ENCODE measurements at regions not wholly inside any gene's neighbourhood (a gene's known extent, or its start where the extent isn't known, plus 50 kb on each side); places are given as distances from the start of the nearest gene placed in this dataset.

DNA sequence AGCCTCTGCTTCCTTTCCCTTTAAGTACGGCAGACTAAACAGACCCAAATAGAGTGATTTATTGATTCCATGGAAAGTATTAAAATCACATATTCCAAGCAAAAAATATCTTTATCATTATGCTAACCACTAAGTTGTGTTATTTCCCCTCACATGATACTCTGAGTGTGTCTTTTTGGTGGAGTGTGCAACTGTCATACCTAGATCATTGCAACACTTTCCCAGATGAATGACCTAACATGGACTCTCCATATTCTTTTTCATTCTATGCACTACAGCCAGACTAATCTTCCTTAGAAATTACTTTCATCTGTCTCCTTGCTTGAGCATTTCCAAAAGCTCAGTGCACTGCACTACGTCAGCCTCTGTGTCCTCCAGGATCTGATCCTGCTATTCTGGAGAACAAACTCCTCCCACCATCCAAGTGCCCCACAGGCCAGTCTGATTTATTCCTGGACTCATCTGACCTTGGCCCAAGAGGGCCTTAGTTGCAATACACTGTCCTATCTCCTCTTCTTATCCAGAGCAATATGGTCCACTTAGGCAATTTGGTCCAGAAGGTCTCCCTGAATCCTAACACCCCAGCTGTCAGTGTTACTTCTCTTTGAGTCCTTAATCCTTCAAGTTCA, 263.3 kb upstream of the KLF6 start:
- Histone ChIP-seq H3K4me3 (ENCODE audit: low read depth in 1 of 3, low read length in 3 of 3) (no peak overlapping the region), H3K27ac (ENCODE audit: low read depth in 1 of 2, low read length in 2 of 2) (no peak overlapping the region), H3K4me1 (ENCODE audit: control insufficient read depth in 4 of 4, insufficient read depth in 4 of 4, low read length in 3 of 4) (no peaks in the 10 kb centered on the region), H3K9me3 (ENCODE audit: control insufficient read depth in 4 of 4, low read length in 3 of 4) (no peaks in the 10 kb centered on the region), H3K9ac (ENCODE audit: low read depth in 1 of 2, low read length in 2 of 2) (no peak overlapping the region), H3K27me3 (ENCODE audit: control insufficient read depth in 4 of 4, insufficient read depth in 4 of 4, low read length in 3 of 4) (no peaks in the 10 kb centered on the region), H3K36me3 (ENCODE audit: control insufficient read depth in 4 of 4, insufficient read depth in 3 of 4, low read depth in 1 of 4, low read length in 3 of 4) (no peaks in the 10 kb centered on the region)
- TF ChIP-seq, protein P1, sequence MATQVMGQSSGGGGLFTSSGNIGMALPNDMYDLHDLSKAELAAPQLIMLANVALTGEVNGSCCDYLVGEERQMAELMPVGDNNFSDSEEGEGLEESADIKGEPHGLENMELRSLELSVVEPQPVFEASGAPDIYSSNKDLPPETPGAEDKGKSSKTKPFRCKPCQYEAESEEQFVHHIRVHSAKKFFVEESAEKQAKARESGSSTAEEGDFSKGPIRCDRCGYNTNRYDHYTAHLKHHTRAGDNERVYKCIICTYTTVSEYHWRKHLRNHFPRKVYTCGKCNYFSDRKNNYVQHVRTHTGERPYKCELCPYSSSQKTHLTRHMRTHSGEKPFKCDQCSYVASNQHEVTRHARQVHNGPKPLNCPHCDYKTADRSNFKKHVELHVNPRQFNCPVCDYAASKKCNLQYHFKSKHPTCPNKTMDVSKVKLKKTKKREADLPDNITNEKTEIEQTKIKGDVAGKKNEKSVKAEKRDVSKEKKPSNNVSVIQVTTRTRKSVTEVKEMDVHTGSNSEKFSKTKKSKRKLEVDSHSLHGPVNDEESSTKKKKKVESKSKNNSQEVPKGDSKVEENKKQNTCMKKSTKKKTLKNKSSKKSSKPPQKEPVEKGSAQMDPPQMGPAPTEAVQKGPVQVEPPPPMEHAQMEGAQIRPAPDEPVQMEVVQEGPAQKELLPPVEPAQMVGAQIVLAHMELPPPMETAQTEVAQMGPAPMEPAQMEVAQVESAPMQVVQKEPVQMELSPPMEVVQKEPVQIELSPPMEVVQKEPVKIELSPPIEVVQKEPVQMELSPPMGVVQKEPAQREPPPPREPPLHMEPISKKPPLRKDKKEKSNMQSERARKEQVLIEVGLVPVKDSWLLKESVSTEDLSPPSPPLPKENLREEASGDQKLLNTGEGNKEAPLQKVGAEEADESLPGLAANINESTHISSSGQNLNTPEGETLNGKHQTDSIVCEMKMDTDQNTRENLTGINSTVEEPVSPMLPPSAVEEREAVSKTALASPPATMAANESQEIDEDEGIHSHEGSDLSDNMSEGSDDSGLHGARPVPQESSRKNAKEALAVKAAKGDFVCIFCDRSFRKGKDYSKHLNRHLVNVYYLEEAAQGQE (IDR thresholded peaks at IDR 0.05): no peak
- TF ChIP-seq ZBTB33 (IDR thresholded peaks at IDR 0.05) (no peak), RXRA (IDR thresholded peaks at IDR 0.05) (no peak), YY1 (IDR thresholded peaks at IDR 0.05) (no peak), GABPA (IDR thresholded peaks at IDR 0.05 in 1 of 2, conservative IDR thresholded peaks at IDR 0.05 in 1 of 2) (no peak), NR2F2 (IDR thresholded peaks at IDR 0.05) (no peak), TAF1 (conservative IDR thresholded peaks at IDR 0.05) (no peak), CTCF (IDR thresholded peaks at IDR 0.05; ENCODE audit: low read depth, low read length, missing input control) (no peak), MAX (IDR thresholded peaks at IDR 0.05) (no peak), HNF4G (IDR thresholded peaks at IDR 0.05) (no peak), FOXA1 (IDR thresholded peaks at IDR 0.05) (no peak), FOXA2 (IDR thresholded peaks at IDR 0.05) (no peak), JUND (IDR thresholded peaks at IDR 0.05) (no peak), EGR1 (IDR thresholded peaks at IDR 0.05; ENCODE audit: low read depth in 2 of 2) (no peak), HNF4A (conservative IDR thresholded peaks at IDR 0.05) (no peak), ATF3 (IDR thresholded peaks at IDR 0.05) (no peak), SP1 (IDR thresholded peaks at IDR 0.05) (no peak), RAD21 (IDR thresholded peaks at IDR 0.05) (no peak)
- 39% methylated on average over 2 of the region's 2 CpGs for WGBS
- no peak for DNase-seq (ENCODE audit: low spot score)

Data from liver (tissue), 8 donors.